ENCODE measurements at regions not wholly inside any gene's neighbourhood (a gene's known extent, or its start where the extent isn't known, plus 50 kb on each side); places are given as distances from the start of the nearest gene placed in this dataset.
A peak's percentile ranks its signal among the peaks of the same experiment; 100 is the strongest.

DNA sequence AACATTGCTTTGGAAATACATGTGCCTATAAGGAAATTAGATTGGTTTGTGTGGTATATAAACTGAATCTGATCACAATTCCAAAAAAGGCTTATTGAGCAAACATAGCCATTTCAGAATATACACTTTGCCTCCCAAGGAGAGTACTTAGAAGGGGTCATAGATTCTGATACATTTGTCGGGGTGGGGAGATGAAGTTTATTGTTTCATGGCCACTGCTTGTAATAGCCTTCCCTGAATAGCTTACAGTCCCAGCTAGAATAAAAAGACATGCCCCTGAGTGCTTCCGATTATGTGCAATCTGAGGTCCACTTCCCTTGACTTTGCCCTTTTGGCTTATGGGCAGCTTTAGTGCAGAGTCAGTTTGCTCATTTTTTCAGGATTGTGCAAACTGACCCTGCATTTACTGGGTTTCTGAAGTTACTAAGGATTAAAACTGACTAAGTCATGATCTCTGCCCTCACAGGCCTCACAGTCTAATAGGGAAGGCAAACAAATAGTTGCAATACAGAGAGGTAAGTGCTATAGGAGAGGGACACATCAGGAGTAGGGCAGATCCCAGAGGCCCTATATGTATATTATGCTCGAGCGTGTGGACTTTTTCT, 184.2 kb downstream of the BLID start (continued):
- TF ChIP-seq, protein P1, sequence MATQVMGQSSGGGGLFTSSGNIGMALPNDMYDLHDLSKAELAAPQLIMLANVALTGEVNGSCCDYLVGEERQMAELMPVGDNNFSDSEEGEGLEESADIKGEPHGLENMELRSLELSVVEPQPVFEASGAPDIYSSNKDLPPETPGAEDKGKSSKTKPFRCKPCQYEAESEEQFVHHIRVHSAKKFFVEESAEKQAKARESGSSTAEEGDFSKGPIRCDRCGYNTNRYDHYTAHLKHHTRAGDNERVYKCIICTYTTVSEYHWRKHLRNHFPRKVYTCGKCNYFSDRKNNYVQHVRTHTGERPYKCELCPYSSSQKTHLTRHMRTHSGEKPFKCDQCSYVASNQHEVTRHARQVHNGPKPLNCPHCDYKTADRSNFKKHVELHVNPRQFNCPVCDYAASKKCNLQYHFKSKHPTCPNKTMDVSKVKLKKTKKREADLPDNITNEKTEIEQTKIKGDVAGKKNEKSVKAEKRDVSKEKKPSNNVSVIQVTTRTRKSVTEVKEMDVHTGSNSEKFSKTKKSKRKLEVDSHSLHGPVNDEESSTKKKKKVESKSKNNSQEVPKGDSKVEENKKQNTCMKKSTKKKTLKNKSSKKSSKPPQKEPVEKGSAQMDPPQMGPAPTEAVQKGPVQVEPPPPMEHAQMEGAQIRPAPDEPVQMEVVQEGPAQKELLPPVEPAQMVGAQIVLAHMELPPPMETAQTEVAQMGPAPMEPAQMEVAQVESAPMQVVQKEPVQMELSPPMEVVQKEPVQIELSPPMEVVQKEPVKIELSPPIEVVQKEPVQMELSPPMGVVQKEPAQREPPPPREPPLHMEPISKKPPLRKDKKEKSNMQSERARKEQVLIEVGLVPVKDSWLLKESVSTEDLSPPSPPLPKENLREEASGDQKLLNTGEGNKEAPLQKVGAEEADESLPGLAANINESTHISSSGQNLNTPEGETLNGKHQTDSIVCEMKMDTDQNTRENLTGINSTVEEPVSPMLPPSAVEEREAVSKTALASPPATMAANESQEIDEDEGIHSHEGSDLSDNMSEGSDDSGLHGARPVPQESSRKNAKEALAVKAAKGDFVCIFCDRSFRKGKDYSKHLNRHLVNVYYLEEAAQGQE (IDR thresholded peaks at IDR 0.05; ENCODE audit: borderline replicate concordance in 1 of 2, low read depth in 1 of 2, low read length in 2 of 2), result peak in 1 of 2 experiments; percentile 65; a peak in 1 of 4 replicates
- TF ChIP-seq HMGXB3 (CRISPR knock-in tag; IDR thresholded peaks at IDR 0.05; ENCODE audit: borderline replicate concordance) (peak; percentile 78; the same call in 1 of the 2 replicates), ZNF337 (CRISPR knock-in tag; IDR thresholded peaks at IDR 0.05; ENCODE audit: borderline replicate concordance, low read depth) (no peak), TBP (CRISPR knock-in tag; IDR thresholded peaks at IDR 0.05) (no peak), ZNF800 (CRISPR knock-in tag; IDR thresholded peaks at IDR 0.05) (peak; percentile 59; the same call in 1 of the 2 replicates), NPAS2 (CRISPR knock-in tag; IDR thresholded peaks at IDR 0.05; ENCODE audit: borderline replicate concordance) (no peak), FOXJ3 (CRISPR knock-in tag; IDR thresholded peaks at IDR 0.05; ENCODE audit: borderline replicate concordance) (peak; percentile 89; the same call in 1 of the 2 replicates), EED (CRISPR knock-in tag; IDR thresholded peaks at IDR 0.05) (no peak), ZNF17 (CRISPR knock-in tag; IDR thresholded peaks at IDR 0.05) (no peak)

Measured in HepG2 (cell line).